Skin epidermis (tissue), 12 donors: ENCODE measurements at regions not wholly inside any gene's neighbourhood (a gene's known extent, or its start where the extent isn't known, plus 50 kb on each side); places are given as distances from the start of the nearest gene placed in this dataset.

Experiments
- H3K27ac ChIP-seq, 21 experiments: fragments of 200-600 bp; sonication (generic) in 11 of 21; one replicate each; pipeline ENCODE4 v1.5.0; 2020; ENCODE audit warnings: mild to moderate bottlenecking in 3 of 21, inconsistent platforms in 2 of 21, moderate library complexity in 2 of 21
- H3K4me3 ChIP-seq, 7 experiments: fragments of 200-600 bp; sonication (generic) in 2 of 7; one replicate each; pipeline ENCODE4 v1.5.0; 2020; ENCODE audit warnings: inconsistent platforms in 2 of 7, mild to moderate bottlenecking in 2 of 7, moderate library complexity in 1 of 7

DNA sequence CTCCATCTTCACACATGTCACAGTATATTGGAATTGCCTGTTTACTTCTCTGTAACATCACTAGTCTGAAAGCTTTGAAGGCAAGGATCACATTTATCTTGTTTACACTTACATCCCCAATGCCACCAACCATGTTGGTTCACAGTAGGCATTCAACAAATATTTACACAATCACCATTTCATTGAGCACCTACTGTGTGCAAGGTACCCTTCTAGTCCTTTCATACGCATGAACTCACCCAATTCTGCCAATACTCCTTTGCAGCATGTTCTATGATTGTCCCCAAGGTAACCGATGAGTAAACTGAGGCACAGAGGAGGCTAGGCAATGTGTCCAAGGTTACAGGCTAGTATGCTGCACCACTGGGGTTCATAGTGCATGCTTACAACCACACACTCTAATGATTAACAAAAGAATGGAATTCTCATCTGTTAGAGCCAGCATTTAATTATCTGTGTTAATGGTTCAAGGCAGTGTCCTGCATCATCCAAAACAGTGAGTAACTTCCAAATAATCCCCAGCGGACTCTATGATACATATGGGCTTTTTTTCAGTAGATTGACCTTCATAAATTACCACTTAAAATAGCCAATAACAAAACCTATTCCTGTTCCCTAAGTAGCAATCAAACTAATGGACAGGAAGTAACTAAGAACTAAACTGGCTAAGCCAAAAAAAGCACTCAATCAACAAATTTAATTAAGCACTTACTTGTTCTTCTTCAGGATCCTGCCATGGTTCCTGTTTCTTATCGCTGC is 364.5 kb upstream of the XYLT1 start:
- H3K4me3 ChIP-seq, result no peak overlapping the region
- no peak overlapping the region for H3K27ac ChIP-seq

DNA sequence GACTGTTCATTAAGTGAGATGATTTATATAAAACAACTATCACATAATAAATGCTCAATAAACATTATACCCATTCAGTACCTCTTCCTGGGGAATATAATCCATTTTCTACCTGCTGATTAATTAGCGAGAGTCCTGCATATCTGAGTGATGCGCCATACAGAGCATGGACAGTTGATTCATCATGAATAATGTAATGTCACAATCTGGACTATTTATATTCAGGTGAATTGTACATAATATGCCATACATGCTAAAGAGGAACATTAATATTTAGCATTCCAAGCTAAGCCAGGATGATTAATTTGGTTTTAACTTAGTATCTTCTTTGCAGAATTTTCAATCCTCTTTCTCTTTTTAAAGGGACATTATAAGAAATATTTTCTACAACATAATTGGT is 362.0 kb upstream of the XYLT1 start:
- no peak overlapping the region for H3K4me3 ChIP-seq
- no peak overlapping the region for H3K27ac ChIP-seq

DNA sequence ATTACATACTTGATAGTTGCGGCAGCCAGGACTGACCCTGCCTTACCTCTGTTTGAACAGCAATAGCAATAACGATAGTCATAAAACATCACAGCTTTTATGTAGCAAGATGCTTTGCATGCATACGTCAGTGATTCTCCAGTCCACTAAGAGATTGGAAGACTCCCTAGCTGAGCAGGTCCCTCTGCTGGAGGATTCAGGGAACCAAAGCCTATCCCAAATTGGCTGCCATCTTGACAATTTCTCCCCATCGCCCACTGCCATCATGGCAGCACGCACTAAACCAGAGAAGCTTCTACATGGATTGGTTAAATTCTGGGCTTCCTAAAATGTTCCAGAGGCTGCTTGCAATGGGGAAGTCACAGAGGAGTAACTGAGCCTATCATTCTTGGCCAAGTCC is 360.6 kb upstream of the XYLT1 start:
- no peak overlapping the region for H3K4me3 ChIP-seq
- no peak overlapping the region for H3K27ac ChIP-seq

DNA sequence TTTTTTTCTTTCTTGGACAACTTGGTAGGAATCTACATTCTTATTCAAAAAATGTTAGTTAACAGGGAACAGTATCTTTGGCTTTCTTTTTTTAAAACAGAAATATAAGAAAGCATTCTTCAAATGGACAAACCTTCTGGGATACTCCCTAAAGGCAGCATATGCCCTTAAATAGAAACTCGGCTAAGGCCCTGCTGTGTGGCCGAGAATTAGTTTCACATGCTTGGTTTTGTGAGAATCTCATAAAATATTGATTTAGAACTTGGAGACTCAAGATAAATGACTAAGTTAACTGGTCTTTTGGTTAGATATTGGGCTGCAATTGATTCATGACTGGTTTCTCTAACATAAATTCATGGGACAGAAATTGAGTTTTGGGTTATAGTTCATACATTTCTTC is 359.9 kb upstream of the XYLT1 start:
- H3K27ac ChIP-seq, result peak overlapping the region in 1 of 21 experiments; percentile 6
- no peak overlapping the region for H3K4me3 ChIP-seq

DNA sequence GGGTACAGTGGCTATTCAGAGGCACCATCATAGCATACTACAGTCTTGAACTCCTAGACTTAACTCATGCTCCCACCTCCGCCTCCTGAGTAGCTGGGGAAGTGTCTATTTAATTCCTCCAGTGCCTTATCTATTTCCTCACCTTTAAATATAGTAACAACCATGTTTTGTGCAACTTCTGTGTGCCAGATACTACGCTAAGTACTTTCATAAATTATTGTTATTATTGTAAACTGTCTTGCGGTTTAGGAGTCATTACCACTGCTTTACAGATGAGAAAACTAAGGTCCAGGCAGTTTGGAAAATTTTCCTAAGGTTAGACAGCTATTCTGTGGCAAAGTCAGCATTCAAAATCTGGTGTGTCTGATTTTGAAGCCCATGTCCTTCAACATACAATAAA is 359.1 kb upstream of the XYLT1 start:
- Histone ChIP-seq H3K27ac (no peak overlapping the region), H3K4me3 (no peak overlapping the region)

DNA sequence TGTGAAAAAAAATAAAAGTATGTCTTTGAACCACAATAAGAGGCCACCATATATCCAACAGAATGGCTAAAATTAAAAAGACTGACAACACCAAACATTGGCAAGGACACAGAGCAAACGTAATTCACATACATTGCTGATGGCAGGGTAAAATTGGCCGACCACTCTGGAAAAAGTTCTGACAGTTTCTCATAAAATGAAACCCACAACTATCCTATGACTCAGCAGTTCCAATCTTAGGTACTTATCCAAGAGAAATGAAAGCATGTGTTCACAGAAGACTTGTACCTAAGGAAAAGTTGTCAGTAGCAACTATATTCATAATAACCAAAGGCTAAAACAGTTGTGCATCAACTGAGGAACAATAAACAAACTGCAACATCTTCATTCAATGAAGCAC is 357.3 kb upstream of the XYLT1 start:
- H3K27ac ChIP-seq, result no peak overlapping the region
- no peak overlapping the region for H3K4me3 ChIP-seq

DNA sequence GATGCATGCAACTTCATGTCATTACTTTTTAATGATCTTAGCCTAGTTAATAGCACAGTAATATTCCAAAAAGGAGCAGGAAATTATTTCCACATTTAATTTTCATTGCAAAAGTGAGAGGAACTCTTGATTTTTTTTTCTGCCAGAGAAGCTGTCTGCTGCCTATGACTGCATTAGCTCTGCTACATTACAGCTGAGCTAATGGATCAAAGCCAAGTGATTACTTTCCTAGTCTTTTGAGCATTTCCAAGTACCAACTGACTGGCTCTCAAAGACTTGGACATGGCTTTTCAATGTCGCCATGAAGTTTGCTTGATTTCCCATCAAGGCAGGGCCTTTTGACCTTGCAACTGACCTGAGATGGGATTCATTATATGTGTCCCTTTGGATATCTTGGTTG is 356.6 kb upstream of the XYLT1 start:
- no peak overlapping the region for H3K27ac ChIP-seq
- no peak overlapping the region for H3K4me3 ChIP-seq

DNA sequence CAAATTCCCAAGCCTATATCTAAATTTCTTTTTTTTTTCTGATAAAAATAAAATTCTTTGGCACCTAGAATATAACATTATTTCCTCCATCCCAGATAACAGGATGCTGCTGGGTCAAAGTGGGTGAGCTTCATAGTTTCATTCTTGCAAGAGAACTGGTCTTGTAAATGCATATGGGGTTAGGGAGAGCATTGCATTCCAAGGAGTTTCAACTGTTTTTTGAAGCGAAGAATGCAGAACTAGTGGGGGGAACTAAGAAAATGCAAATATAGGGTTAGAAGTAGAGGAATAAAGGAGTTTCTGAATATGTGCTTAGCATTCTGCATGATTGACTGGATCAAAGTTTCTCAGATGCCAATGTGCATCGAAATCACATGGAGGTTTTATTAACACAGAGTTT is 347.2 kb upstream of the XYLT1 start:
- H3K27ac ChIP-seq, result no peak overlapping the region
- H3K4me3 ChIP-seq, result no peak overlapping the region

DNA sequence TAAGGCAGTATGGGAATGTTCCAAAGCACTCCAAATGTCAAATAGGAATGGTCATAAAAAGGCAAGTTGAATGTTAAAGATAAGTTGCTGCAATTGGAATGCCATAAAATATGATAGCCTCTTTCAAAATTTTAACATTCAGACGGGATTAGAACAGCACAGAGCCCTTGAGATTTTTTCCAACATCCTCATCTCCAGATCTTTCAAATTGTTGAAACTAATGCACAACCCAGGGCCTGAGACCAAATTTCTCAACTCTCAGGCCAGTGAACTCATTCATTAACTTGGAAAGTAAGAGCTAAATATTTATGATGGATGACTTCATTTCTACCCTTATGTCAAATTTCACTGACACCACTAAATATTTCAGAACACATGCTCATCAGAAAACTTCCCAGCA is 346.5 kb upstream of the XYLT1 start:
- H3K4me3 ChIP-seq, result no peak overlapping the region
- no peak overlapping the region for H3K27ac ChIP-seq

DNA sequence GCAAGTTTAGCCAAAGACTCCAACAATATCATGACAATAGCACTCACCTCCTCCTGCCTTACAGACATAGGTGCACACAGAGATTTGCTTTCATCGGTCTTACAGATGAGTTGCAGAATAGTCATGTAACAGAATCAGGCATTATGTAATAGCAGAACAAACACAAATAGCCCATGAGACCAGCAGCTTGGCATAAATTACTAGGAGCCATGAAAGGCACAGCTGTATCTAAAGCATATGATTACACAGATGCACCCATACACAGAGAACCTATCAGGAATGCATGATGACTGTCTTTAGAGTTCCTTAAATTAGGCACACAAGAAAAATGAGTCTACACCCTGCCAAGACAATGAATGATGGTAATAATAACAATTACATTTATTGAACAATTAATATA is 342.0 kb upstream of the XYLT1 start:
- Histone ChIP-seq H3K4me3 (no peak overlapping the region), H3K27ac (no peak overlapping the region)

DNA sequence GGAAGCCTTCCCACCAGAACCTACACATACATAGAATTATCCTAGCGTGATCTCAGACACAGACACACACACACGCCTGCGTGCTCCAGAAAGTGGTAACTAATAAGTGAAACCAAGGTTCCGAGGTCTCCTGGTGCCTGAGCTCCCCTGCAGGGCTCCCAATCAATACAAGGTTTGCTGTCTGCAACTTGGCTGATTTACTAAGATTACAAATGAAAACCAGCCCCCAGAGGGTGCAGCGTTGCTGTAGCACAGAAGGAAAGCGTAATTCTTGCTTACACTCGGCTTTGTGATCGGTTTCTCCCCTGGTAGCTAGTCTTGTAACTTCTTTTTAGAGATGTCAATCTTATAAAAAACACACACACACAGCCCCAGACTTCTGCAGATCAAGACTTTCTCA is 334.1 kb upstream of the XYLT1 start:
- no peak overlapping the region for H3K4me3 ChIP-seq
- H3K27ac ChIP-seq, result no peak overlapping the region

DNA sequence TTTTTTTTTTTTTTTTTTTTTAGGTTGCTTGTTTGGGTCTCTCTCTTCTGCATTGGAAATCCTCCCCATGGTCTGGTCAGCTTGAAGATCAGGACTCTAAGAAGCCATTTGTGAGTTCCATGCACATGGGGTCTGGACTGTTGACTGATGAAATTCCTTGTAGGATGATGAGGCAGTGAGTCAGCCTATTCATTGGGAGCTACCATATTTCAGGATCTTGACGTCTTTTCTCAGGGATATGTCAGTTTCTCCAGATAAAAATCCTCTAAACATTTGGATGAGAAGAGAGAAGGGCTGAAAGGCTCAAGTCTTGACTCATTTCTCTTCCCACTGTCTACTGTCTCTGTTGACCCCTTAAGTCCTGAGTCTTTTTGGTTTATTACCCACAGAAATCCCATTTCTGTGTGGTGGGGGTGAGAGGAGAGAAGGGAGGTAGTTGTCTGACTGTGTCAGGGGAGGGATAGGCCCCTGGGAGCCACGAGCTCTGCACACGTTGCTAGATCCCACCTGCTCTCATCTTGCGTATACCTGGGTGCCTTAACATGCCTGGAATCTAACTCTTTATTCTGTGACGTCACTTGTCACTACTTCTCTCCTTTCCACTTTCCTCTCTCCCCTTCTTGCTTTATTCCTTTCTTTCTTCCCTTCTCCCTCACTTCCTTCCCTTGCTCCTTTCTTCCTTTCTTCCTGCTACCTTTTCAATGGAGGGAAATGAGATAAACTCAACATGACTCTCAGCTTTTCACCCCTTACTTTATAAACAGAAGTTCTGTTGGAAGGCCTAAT is 333.1 kb upstream of the XYLT1 start:
- Histone ChIP-seq H3K4me3 (no peak overlapping the region), H3K27ac (no peak overlapping the region)

DNA sequence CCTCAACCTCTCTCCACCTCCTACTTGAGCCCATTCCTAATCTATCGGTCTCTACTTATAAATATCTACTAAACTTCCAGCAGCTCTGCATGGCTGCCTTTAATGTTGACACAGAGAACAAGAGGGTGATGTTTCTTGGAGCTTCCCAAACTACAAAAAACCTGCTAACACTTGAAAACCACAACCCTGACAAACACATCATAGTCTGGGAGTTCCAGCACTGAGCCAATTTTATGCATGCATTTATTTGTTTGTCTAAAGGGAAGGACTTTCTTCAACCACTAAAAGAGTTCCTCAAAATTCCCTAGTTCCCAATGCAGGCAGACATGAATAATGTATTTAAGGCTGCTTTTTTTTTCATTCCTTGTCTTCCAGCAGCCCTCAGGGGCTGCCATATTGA is 331.8 kb upstream of the XYLT1 start:
- H3K4me3 ChIP-seq, result no peak overlapping the region
- no peak overlapping the region for H3K27ac ChIP-seq

DNA sequence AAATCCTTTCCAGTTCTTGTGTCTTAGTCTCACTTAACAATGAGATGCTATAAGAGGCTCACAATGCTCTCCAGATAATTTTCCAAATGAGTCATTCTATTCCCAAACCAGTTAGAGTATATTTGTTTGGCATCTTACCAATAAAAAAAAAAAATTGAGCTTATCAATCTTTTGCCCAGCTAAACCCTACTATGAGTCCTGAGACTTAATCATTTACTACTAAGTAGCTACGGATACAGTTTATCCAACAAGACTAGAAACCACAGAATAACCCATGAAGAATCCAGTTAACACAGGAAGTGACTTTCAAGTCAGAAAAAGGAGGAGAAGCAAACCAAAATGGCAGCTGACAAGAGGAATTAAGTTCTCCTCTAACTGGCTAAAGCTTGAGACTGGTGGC is 330.3 kb upstream of the XYLT1 start:
- H3K4me3 ChIP-seq, result no peak overlapping the region

DNA sequence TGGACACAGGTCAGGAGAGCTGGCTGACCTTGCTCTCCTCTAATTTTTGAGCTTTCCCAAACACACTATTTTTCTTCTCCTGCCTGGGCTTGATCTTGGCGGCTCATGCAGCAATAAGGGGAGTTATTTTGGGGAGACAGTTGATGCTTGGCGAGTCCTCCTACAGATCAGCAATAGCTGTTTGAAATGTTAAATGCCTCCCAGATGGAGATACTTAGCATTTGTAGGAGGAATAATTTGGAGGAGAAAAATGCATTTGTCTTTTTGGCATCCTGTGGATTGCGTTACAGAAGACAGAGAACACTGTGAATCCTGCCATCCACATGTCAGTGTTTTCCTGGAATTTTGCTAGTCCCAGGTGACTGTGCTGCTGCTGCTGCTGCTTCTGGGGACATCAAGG is 328.0 kb upstream of the XYLT1 start:
- Histone ChIP-seq H3K27ac (no peak overlapping the region), H3K4me3 (no peak overlapping the region)

More for the DNA sequence above, 330.3 kb upstream of the XYLT1 start:
- H3K27ac ChIP-seq, result no peak overlapping the region

DNA sequence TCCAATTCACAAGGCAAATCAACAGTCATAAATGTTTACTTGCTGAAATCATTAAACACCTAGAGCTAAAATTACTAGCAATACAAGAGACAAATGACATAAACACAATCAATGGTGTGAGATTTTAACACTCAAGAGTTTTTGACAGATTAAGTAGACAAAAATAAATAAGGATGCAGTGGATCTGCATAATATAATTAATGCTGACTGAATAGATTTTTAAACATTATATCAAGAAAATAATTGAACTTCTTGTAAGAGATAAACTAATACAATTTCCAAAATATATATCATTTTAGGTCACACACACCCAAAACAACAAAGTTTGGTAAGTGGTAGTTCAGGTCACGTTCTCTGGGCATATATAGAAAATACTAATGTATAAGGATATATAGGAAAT is 322.6 kb upstream of the XYLT1 start:
- H3K4me3 ChIP-seq, result no peak overlapping the region
- H3K27ac ChIP-seq, result no peak overlapping the region

DNA sequence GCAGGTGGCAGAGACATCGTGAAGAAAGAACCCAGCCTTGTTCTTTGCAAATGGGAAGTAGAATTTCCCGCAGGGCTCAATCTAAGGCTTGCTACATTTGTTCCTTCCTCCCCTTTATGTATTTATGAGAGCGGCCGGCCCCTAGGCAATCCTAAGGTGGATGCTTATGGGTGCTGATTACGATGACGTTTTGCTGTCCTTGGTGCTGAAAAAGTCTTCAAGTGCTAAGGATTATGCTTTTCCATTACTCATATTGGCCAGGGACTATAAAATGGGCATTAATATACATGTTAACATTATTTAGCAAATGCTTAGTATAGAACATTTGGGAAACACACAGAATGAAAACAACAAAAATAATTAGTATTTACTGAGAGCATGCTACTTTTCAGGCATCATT is 313.3 kb upstream of the XYLT1 start:
- Histone ChIP-seq H3K4me3 (no peak overlapping the region), H3K27ac (no peak overlapping the region)

DNA sequence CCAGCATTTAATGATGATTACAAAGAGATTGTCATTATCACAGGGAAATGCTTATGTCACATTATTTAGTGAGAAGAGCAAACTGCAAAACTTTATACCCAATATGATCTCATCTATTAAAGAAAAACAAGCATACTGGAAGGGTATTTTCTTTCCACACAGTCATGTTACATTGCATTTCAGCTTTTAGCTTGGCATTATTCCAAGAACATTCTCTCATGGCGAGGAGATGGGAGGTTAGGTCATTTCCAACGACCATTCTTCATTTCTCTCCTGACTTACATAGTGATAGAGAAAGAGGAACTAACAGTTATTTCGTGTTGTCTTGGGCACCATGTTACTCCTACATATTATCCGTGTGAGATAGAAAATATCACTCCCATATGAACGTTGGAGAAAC is 309.4 kb upstream of the XYLT1 start:
- no peak overlapping the region for H3K4me3 ChIP-seq
- no peak overlapping the region for H3K27ac ChIP-seq

DNA sequence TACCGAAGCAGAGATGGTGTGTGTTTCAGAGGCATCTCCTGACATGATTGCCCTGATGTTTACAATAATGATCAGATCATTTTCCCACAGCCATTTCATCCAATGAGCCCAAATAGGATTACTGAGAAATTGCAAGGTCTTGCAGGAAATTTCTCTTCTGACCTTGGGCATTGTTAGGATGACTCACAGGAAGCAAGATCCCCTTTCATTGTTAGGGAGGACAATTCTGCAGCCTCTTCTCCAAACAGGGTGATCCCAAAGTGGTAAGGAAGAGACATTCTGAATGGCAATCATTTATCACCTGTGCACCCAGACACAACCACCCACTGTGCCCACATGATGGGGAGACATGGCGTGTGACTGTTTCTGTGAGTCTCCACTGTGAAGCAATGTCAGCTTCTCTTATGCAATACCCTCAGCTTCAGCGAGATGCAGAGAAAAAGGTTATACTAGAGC is 306.7 kb upstream of the XYLT1 start:
- no peak overlapping the region for H3K27ac ChIP-seq

DNA sequence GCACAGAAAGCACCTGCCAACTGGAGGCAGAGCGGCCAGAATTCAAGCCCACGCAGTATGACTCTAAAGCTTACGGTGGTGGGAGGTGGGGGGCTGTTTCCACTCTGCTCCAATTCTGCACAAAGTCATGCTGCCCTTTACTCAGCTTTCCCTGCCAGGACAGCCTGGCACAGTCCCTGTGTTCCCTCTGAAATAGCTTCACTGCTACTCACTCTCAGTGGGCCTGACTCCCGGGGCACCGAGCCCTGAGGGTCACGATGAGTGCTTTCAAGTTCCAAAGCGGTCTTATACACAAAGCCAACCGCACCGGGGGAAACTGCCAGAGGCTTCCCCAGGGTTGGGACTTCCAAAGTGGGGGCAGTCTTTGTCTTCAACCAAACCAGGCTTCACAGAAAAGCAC is 306.1 kb upstream of the XYLT1 start:
- no peak overlapping the region for H3K4me3 ChIP-seq
- peak overlapping the region in 2 of 21 experiments; percentile 12 to 23 for H3K27ac ChIP-seq

More for the DNA sequence above, 306.7 kb upstream of the XYLT1 start:
- H3K4me3 ChIP-seq, result no peak overlapping the region

DNA sequence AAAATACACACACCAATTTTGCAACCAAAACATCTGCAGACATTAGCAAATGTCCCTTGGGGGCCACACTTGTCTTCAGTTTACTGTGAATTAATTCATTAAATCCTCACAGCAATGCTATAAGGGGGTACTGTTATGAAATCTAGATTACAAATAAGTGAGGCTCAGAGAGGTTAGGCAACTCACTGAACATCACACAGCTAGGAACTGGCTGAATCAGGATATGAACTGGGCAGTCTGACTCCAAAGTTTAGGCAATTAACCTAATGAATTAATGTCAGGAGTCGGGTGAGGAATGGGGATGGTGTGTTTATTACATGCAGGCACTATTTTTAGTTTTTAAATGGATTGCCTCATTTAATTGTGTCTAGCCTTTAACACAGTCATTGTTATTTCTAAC is 305.7 kb upstream of the XYLT1 start:
- Histone ChIP-seq H3K27ac (peak overlapping the region in 2 of 21 experiments; percentile 12 to 23), H3K4me3 (no peak overlapping the region)
